T-helper 2 cell treated with Interferon-gamma antibody and Interleukin-4, amounts not matched to agents 100 ng/mL and 5 ng/mL, for 36 hours (primary cell): ENCODE measurements at regions not wholly inside any gene's neighbourhood (a gene's known extent, or its start where the extent isn't known, plus 50 kb on each side); places are given as distances from the start of the nearest gene placed in this dataset.
"Not testable (repeated sequence)": the region's sequence is repeated elsewhere in the genome, so short reads cannot be mapped to it uniquely, and the experiment has no call there.

ENCODE experiments used
- intact Hi-C: fragments of 100-400 bp; cut with micrococcal nuclease; formaldehyde crosslinking; loops from one replicate; pipeline ENCODE4 v1.15.1; 2023

GRCh38 chr2:219832904-219833303 lies 205.5 kb downstream of the SLC4A3 start:
- intact Hi-C loops: no loop called here

- intact Hi-C loops: no loop called here
Measured at GRCh38 chr2:219835493-219835892, 208.1 kb downstream of the SLC4A3 start.

GRCh38 chr2:219836647-219837177 lies 209.3 kb downstream of the SLC4A3 start:
- intact Hi-C loops: no loop called here

GRCh38 chr2:219844401-219845091 lies 217.1 kb downstream of the SLC4A3 start:
- intact Hi-C loops: no loop called here

- intact Hi-C loops: no loop called here
Measured at GRCh38 chr2:219848882-219849281, 221.5 kb downstream of the SLC4A3 start.

GRCh38 chr2:219851169-219851568 lies 223.7 kb downstream of the SLC4A3 start:
- intact Hi-C loops: no loop called here

GRCh38 chr2:219851801-219852481 lies 224.5 kb downstream of the SLC4A3 start:
- intact Hi-C loops: no loop called here

- intact Hi-C loops: no loop called here
Measured at GRCh38 chr2:219852626-219853025, 225.2 kb downstream of the SLC4A3 start.

- intact Hi-C loops: no loop called here
Measured at GRCh38 chr2:219856602-219857001, 229.2 kb downstream of the SLC4A3 start.

GRCh38 chr2:219857751-219858150 lies 230.3 kb downstream of the SLC4A3 start:
- intact Hi-C loops: no loop called here

- intact Hi-C loops: no loop called here
Measured at GRCh38 chr2:219861307-219861706, 233.9 kb downstream of the SLC4A3 start.

GRCh38 chr2:219864154-219864553 lies 236.7 kb downstream of the SLC4A3 start:
- intact Hi-C loops: no loop called here

- intact Hi-C loops: no loop called here
Measured at GRCh38 chr2:219868635-219869034, 241.2 kb downstream of the SLC4A3 start.

- intact Hi-C loops: no loop called here
Measured at GRCh38 chr2:219870041-219870440, 242.6 kb downstream of the SLC4A3 start.

GRCh38 chr2:219871351-219871750 lies 243.9 kb downstream of the SLC4A3 start:
- intact Hi-C loops: no loop called here

- intact Hi-C loops: no loop called here
Measured at GRCh38 chr2:219875036-219875435, 247.6 kb downstream of the SLC4A3 start.

- intact Hi-C loops: not testable (repeated sequence)
Measured at GRCh38 chr2:219875986-219876385, 248.6 kb downstream of the SLC4A3 start.

- intact Hi-C loops: no loop called here
Measured at GRCh38 chr2:219876931-219877330, 249.5 kb downstream of the SLC4A3 start.

GRCh38 chr2:219877728-219878127 lies 250.3 kb downstream of the SLC4A3 start:
- intact Hi-C loops: no loop called here

- intact Hi-C loops: no loop called here
Measured at GRCh38 chr2:219878516-219878915, 251.1 kb downstream of the SLC4A3 start.

GRCh38 chr2:219881851-219882250 lies 254.4 kb downstream of the SLC4A3 start:
- intact Hi-C loops: no loop called here

GRCh38 chr2:219886615-219887014 lies 259.2 kb downstream of the SLC4A3 start:
- intact Hi-C loops: no loop called here

- intact Hi-C loops: no loop called here
Measured at GRCh38 chr2:219887870-219888269, 260.4 kb downstream of the SLC4A3 start.
